ENCODE measurements at regions not wholly inside any gene's neighbourhood (a gene's known extent, or its start where the extent isn't known, plus 50 kb on each side); places are given as distances from the start of the nearest gene placed in this dataset.
A peak's percentile ranks its signal among the peaks of the same experiment; 100 is the strongest.
"Not testable (repeated sequence)": the region's sequence is repeated elsewhere in the genome, so short reads cannot be mapped to it uniquely, and the experiment has no call there.

DNA sequence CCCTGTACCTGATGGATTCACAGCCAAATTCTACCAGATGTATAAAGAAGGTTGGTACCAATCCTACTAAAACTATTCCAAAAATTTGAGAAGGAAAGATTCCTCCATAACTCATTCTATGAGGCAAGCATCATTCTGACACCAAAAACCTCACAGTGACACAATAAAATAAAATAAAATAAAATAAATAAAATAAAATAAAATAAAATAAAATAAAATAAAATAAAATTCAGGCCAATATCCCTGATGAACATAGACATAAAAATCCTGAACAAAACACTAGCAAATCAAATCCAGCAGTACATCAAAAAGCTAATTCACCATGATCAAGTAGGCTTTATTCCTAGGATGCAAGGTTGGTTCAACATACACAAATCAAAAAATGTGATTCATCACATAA is 108.1 kb downstream of the PROX1 start:
- not testable (repeated sequence) for DNase-seq

- no peak for DNase-seq
Observed at GRCh38 chr1:214101246-214101645, 113.5 kb downstream of the PROX1 start.

DNA sequence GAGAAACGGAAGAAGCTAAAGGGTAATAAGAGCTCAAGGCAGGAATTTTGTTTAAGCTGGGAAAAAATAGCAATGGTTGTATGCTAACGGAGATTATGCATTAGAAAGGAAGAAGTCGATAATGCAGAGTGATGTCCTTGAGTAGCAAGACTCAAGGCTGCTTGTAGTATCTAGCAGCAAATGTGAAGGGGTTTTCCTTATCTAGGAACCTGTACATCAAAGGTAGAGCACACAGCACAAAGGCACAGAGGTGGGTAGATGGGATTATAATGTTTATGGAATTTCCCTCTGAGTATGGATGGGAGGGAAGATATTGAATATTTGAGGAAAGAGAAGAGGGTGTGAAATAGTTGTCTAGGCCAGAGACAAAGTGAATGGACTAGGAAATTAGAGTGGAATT is 114.1 kb downstream of the PROX1 start:
- DNase-seq, result no peak

DNA sequence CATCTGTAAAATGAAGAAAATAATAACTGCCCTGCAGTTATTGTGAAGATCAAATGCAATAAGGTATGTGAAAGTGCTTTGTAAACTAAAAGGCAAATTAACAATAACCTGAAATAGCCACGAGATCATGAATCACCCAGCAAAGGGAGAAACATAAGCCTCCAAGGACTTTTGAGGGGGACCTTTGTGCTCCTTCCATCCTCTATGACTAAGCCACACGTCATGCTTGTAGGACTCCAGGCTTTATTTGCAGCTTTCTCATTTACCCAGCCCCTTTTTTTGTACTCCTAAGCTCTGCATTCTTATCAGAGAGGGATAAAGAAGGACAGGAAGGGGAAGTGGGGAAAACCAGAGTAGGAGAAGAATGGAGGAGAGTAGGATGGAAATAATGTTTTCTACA is 115.1 kb downstream of the PROX1 start:
- no peak for DNase-seq

- DNase-seq, result no peak
Observed at GRCh38 chr1:214103778-214104177, 116.0 kb downstream of the PROX1 start.

- no peak for DNase-seq
Observed at GRCh38 chr1:214106375-214106774, 118.6 kb downstream of the PROX1 start.

- DNase-seq, result no peak
Observed at GRCh38 chr1:214107322-214108096, 119.7 kb downstream of the PROX1 start.

- DNase-seq, result peak in 1 of 3 donors; percentile 8
Observed at GRCh38 chr1:214108097-214108446, 120.3 kb downstream of the PROX1 start.

DNA sequence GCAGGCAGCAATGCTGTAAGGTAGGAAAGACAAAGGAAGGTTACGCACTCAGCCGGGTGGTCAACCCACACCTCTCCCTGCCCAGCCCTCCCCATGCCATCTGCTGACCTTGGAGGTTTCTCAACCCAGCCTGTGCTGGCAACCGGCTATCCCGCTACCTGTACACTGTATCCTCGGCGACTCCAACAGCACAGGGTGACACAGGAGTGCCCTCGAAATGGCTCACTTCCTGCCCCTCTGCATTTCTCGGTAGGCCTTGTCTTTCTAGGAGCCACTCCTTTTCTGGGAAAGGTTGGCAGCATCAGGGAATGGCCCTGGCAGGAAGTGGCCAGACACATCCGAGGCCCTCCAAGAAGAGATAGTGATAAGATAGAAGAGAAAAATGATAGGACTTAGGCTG is 124.0 kb downstream of the PROX1 start:
- no peak for DNase-seq

GRCh38 chr1:214116258-214116657 is 128.5 kb downstream of the PROX1 start:
- DNase-seq, result no peak

DNA sequence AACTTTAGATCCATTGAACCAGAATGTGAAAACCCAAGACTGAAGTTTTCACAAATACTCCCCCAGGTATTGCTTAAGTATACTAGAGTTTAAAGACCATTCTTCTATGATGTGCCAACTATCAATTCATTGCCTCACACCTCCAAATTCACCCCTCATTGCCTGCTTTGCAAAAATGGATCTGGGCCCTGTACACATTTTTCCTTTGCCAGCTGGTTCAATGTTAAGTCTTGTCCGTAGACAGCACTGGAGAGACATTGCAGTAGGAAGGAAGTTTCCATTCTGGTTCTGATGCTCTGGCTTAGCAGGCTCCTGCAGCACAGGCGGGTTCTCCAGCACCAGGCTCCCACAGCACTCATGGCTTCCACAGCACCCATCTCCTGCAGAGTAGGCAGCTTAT is 130.0 kb downstream of the PROX1 start:
- no peak for DNase-seq

DNA sequence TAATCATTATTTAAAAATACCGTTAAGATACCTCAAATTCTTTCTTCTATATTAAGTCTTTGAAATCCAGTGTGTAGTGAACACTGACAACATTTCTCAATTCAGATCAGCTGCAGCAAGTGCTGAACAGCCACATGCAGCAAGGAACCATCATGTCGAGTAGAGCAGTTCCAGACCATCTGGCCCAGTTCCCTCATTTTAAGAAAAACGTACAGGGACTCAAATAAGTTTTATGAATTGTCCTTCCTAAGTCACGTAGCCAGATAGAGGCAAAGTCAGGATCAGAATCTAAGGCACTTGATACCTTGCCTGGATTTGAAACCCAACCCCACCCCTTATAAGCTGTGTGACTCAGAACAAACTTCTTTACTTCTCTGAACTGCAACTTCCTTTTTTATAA is 132.4 kb downstream of the PROX1 start:
- no peak for DNase-seq

DNA sequence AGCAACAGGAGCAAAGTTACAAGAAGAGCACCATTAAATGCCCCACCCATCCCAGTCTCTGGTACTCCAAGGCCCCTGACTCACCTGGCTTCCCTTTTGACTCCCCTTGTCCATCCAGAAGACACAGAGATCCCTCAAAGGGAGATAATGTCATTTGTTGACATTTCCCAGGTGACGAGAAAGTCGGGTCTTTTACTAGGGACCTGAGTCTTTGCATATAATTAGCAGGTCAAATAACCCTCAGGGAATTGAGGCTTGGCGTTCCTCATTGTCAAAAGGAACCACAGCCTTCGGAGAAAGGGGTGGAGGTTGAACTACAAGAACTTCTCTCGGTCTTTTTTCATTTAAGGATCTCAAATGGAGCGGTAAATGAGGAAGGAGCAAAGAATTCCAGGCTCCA is 133.2 kb downstream of the PROX1 start:
- DNase-seq, result no peak

- no peak for DNase-seq
Observed at GRCh38 chr1:214122110-214122509, 134.3 kb downstream of the PROX1 start.

GRCh38 chr1:214123061-214123784 is 135.4 kb downstream of the PROX1 start:
- DNase-seq, result peak; percentile 19 to 22 (median 22)

DNA sequence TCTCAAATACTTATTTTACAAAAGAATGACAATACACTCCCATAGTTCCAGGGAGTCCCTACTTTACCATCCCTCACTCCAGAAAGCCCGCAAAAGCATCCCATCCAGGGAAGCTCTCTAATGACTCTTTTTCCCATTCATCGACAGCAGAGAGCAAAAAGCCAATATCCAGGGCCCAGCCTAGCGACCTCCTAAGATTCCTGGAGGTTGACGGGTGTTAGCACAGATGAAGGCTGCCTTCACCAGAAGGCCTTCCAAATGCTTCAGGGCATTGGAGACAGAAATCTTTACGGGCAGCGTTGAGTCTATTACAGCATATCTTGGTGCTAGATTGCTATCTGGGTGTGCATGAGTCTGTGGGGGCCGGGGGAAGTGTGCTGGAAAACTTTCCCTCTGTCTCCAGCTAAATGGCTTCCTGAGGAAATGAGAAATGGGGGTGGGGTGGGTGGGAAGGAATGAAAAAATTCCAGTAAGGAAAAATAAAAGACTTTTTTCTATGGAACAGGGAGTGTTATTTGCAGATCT is 136.6 kb downstream of the PROX1 start:
- DNase-seq, result no peak

DNA sequence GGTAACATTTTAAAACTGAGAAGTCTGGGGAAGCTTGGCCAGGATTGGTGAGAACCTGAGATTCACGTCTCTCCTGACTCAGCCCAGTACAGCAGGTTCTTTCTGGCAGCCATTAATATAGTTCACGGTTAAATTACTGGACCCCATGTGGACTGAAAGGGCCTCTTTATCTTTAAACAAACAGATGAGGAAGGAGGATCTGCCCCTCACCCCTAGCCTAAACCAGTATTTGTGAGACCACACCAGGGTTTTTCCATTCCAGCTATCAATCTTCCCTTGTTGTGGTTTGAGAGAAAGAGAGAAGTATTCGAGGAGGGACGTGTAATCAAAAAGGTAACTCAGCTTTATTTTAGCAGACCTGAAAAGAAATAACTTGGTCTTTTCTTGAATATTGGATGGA is 137.1 kb downstream of the PROX1 start:
- no peak for DNase-seq

DNA sequence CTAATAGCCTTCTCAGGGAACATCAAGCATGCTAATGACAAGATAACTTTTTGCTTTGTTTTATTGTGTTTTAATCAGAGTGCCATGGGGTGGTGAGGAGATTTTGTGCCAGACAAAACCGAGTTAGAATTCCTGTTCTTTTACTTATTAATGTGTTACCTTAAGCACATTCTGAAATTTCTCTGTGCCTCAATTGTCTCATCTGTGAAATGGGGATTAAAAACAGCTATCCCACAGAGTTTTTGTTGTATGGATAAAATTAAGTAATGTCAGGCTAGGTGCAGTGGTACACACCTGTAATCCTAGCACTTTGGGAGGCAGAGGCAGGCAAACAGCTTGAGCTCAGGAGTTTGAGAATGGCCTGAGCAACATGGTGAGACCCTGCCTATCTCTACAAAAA is 138.0 kb downstream of the PROX1 start:
- DNase-seq, result no peak

- DNase-seq, result no peak
Observed at GRCh38 chr1:214126697-214127146, 138.9 kb downstream of the PROX1 start.

DNA sequence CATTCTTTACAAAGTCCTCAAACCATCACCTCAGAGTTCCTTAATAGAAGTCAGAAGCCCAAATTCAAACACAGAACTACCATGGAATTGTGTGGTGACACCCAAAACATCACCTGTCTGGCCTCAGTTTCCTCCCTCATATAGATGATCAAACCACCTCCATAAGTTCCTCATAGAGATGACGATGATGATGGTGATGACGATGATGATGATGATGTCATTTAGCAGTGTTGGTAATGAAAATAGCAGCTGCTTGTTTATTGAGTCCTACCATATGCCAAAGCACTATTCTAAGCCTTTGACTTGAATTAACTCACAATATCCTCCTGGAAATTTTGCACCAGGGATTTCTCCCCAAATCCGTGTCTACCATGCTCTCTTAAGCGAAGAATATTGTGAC is 139.9 kb downstream of the PROX1 start:
- no peak for DNase-seq

DNA sequence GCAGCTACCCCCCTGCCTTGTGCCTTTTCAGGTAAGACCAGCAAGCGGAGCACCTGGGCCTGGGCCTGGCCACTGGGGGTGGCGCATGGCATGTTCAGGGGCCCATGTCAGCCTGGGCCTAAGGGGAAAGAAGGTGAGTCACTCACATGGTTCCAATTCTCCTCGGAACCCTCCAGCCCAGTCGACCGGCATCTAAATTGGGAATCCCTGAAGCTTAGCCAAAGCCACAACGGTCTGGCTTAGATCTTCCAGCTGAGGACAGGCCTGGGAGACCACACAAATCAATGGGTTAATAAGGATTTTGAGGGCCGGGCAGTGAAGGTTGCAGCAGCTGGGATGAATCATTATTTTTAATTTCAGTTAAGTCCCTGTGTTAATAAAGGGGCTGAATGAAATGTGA is 145.1 kb upstream of the SMYD2 start:
- no peak for DNase-seq

DNA sequence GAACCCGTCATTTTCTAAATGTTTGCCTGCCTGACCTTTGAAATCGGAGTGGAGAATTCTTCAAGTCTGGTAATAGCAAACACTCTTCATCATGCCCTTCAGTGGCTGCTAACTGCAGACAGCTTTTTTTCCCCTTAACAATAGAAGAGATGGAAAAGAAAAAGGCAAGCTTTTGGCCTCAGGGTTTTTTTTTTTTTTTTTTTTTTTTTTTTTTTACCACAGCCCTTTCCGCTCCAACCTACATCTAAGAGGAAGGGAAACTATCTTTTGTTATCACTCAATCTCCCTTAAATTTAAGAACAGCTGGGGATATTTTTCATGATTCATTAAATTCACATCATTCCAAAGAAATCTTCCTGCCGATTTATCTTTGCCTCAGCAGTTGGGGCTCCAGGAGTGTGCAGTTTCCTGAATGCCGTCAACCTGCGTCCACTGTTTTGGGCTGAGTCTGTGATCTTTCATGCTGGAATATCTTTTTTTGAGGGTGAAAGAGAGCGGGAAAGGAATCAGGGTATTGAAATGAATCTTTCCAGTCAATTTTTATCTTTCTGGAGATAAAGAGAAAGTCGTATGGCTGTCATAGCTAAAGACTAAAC is 144.5 kb upstream of the SMYD2 start:
- DNase-seq, result no peak

DNA sequence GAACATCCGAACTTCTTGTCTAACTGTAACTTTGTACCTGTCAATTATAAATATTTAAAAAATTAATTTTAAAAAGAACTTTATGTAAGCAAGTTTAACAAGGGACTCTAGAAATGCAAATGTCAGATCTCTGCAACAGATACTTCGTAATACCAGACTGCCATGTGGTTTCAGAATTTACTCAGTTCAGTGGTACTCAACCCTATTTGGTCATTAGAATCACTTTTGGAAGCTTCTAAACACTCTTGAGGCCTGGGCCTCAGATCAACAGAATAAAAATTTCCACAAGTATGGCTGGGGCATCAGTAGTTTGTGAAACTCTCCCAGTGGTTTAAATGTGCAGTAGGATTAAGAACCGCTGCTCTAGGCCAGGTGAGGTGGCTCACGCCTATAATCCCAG is 139.5 kb upstream of the SMYD2 start:
- DNase-seq, result no peak

Data from suppressor macrophage treated with lipopolysaccharide for 1 hour (primary cell).